Fibroblast of villous mesenchyme (primary cell): ENCODE measurements at regions not wholly inside any gene's neighbourhood (a gene's known extent, or its start where the extent isn't known, plus 50 kb on each side); places are given as distances from the start of the nearest gene placed in this dataset.

Experiments used
- DNase-seq: peaks from one replicate; pipeline ENCODE4 v3.0.0-alpha.2; 2010; ENCODE audit warnings: low read depth
- H3K4me3 ChIP-seq: 2 replicates; pipeline ENCODE4 v1.5.1; 2011; ENCODE audit warnings: low read depth, mild to moderate bottlenecking, low read length
- CTCF ChIP-seq: IDR thresholded peaks from 2 replicates; pipeline ENCODE4 v1.5.1; 2012; ENCODE audit warnings: low read depth, mild to moderate bottlenecking, low read length; ENCODE audit not compliant: insufficient read depth

- no peak for DNase-seq
- TF ChIP-seq CTCF: no peak
- no peak overlapping the region for H3K4me3 ChIP-seq
Measured at GRCh38 chr13:39959497-39960144, 304.2 kb downstream of the COG6 start.

GRCh38 chr13:39960191-39960590 lies 304.7 kb downstream of the COG6 start:
- no peak for TF ChIP-seq CTCF
- H3K4me3 ChIP-seq: no peak overlapping the region
- no peak for DNase-seq

- no peak overlapping the region for H3K4me3 ChIP-seq
- no peak for DNase-seq
- TF ChIP-seq CTCF: no peak
Measured at GRCh38 chr13:39961036-39961435, 305.6 kb downstream of the COG6 start.

- no peak for TF ChIP-seq CTCF
- DNase-seq: no peak
- H3K4me3 ChIP-seq: no peak overlapping the region
Measured at GRCh38 chr13:39963612-39964011, 308.1 kb downstream of the COG6 start.

- H3K4me3 ChIP-seq: no peak overlapping the region
- TF ChIP-seq CTCF: no peak
- no peak for DNase-seq
Measured at GRCh38 chr13:39965309-39965708, 309.8 kb downstream of the COG6 start.

- TF ChIP-seq CTCF: no peak
- no peak overlapping the region for H3K4me3 ChIP-seq
- DNase-seq: no peak
Measured at GRCh38 chr13:39967199-39967959, 311.9 kb downstream of the COG6 start.
